ENCODE measurements at regions not wholly inside any gene's neighbourhood (a gene's known extent, or its start where the extent isn't known, plus 50 kb on each side); places are given as distances from the start of the nearest gene placed in this dataset.
"Not testable (repeated sequence)": the region's sequence is repeated elsewhere in the genome, so short reads cannot be mapped to it uniquely, and the experiment has no call there.

DNA sequence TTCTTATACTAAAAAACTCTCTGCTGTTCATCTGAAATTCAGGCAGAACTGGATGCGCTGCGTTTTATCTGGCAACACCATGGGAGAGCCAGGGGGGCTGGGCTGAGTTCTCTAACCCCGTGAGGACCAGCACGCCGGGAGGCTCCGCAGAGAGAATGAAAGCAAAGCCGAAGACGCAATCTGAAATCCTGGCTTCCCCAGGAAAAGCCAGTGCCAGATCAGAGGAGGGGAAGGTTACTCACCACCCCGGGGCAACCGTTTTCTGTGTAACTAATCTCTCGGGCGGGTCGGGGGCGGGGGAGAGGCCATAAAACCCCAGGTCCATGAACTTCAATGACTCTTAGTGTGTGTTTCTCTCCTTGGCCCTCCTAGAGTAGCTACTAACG is 99.4 kb downstream of the SHANK2 start:
- DNase-seq (ENCODE audit: low read depth, low spot score): peak; percentile 32

DNA sequence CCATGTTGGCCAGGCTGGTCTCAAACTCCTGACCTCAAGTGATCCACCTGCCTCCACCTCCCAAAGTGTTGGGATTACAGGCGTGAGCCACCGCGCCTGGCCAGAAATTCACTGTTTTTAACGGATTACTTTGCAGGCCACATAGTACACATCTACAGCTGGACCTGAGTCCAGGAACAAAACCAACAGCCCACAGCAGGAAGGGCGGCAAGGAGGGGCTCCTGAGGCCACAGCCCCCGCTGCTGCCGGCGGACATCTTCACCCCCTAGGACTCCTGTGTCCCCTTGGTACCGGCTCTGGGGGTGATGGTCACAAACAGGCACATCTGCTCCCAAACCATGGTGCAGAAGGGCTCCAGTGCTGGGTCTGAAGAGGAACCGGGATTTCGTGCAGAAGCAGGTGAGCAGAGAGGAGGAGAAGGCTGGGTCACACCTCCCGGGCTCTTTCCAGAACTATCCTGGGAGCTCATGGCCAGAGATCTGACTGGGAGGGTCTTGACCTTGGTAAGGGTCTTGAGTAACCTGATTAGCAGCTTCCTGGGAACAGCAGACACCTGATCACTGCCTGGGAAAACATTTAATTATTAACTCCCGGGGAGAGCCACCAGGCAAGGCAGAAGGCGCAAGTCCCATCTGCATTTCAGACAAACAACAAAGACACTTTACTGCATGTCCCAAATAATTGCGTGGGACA is 99.9 kb downstream of the SHANK2 start:
- not testable (repeated sequence) for DNase-seq (ENCODE audit: low read depth, low spot score)

DNA sequence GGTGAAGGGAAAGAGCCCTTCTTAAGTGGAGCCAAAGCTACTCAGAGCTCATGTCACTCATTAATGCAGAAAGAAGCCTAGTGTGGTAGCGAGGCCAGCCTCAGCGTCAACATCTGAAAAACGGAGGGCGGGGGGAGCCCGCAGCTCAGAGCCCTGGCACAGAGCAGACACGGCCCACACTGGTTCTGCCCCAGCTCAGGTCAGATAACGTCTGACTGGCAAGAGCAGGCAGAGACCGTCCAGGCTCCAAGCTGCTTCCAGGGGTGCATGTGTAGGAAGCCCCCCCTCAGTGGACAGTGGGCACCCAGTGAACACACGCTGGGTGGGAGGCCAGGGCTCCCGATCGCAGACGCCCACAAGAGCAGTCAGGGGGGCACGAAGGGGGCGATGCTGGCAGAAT is 100.8 kb downstream of the SHANK2 start:
- no peak for DNase-seq (ENCODE audit: low read depth, low spot score)

DNA sequence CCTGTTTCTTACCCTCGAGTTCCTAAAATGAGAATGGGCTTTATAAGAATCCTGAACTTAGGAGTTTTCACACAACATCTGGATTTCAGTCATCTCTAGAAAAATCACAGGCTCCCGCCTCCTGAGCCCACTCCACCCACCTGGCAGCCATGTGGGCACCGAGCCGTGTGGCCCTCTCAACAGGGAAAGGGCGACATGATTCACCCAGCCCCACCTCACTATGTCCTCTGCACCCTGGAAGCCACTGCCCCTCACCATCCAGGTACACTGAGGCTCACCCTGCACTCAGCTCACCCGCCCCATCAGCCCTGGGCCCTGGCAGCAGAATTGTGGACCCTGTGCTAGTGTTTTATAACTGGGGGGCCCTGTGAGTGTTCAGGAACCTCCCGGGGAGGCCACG is 101.5 kb downstream of the SHANK2 start:
- no peak for DNase-seq (ENCODE audit: low read depth, low spot score)

DNA sequence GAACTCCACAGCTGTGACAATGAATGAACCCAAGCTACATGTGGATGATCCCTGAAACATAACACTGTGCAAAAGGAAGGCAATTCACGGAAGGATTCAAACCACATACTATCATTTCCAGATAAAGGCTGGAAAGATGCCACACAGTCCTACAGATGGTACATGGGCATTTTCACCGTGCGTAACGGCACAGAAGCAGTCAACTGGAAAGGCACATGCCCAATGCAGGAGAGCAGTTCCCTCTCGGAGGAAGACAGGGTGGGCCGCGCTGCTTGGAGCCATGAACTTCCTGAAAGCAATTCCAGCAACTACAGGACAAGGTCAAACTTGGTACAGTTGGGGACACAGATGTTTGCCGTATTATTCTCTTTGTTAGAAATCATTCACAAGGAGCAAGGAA is 103.7 kb downstream of the SHANK2 start:
- DNase-seq (ENCODE audit: low read depth, low spot score): no peak

DNA sequence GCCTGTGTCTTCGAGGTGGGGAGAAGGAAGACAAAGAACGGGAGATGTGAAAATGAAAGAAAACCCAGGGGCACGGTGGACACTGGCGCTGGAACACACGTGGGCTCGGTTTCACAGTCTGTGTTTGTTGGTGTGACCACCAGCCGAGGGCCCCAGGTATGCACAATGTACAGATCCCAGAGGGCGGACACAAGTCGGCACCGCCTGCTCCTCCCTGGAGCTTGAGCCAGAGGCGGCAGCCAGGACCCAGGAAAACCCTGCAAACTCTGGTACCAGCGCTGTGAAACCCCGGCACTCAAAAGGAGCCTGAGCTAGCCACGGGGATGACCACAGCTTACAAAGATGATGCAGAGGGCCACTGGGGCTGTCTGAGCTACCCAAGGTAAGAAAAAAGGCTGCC is 105.0 kb downstream of the SHANK2 start:
- no peak for DNase-seq (ENCODE audit: low read depth, low spot score)

DNA sequence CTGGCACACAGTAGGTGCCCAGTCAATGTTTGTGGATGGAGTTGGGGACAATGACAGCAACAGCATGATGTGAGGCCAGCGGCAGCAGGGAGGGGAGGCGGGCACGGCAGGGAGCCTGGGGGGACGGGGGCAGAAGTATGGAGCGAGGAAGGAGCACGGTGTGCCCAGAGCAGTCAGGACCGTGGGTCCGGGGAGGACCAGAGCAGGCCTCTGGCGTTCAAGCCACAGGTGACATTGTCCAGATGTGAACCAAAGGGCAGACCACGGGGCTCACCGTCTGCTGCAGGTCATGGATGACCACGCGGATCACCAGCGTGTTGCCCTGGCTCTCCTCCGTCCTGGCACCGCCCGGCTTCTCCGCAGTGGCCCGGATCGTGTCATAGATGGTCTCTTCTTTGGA is 105.5 kb downstream of the SHANK2 start:
- no peak for DNase-seq (ENCODE audit: low read depth, low spot score)

DNA sequence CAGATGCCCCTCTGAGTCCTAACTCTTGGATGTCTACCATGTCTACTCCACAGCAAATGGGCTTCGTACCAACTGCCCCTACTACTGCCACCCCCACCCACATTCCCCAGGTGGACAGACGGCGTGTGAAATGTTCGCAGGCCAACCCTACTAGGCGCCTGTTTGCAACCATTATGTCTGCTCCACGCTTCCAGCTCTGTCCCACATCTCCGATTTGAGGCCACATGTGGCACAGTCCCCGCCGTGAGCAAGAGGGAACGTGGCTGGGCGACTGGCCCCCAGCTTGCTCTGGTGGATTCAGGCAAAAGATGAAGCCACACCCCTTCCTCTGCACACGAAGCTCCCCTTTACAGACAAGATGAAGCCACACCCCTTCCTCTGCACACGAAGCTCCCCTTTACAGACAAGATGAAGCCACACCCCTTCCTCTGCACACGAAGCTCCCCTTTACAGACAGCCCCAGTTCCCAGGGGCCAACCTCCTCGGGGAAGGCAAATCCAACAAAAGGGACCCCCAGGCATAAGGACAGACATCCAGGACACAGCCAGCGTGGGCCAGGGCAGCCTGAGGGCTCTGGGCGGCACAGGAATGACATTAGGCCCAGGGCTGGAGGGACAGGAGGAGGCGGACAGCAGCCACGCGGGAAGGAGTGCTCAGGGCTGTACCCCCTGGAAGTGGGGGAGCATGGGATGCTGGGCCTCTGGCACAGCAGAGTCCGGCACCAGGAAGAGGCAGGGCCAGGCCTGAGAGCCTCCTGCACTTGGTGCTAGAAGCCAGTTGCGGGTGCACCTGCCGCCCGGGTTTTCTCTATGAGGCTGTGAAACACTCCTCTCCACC is 106.2 kb downstream of the SHANK2 start:
- no peak for DNase-seq (ENCODE audit: low read depth, low spot score)

DNA sequence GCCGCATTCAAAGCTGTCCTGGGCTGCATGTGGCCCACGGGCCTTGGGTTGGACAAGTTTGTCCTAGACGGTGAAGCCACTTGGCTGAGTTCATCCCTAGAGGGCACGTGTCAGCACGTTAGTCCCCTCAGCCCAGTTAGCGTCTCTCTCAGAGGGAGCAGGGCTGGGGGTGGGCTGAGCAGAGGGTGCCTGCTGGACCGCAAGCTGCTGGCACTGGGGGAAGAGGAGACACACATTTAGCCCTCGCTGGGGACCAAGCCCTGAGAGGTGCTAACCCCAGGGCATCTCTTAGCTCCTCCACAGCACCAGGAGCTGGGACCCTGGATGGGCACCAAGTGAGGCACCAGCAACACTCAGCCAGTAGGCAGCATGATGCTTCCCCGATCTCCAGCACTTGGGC is 107.0 kb downstream of the SHANK2 start:
- DNase-seq (ENCODE audit: low read depth, low spot score): no peak

DNA sequence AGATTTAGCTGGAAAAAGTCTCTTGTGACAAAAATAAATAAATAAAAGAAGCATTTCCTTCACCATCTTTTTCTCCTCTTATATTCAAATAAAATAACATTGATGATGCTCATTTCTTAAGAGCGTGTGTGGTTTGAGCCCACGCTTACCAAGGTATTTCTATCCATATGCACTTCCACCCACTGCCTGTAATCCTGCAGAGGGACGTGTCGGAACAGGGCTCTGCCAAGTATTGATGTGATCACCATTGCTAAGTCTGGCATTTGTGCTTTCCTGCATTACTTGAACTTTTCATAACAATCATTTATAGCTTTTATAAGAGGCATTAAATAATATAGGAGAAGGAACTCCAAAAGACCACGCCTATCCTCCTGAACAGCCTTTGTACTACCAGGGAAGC is 107.6 kb downstream of the SHANK2 start:
- no peak for DNase-seq (ENCODE audit: low read depth, low spot score)

DNA sequence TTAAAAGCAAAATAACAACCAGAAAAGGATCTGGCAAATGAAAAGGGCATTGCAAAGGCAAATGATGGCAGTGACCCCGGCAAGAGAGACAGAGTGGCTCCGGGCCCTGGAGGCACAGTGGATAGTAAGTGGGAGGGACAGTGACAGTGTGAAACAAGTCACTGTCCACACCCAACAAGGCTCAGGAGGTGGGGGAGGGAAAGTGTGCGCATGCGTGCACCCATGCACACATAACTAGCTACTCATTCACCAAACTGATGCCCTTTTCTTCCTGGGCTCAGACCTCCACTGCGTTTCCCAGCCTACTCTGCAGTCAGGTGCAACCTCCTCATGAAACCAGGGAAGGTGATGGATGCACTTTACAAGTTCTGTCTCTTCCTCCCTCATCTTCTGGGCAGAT is 108.4 kb downstream of the SHANK2 start:
- no peak for DNase-seq (ENCODE audit: low read depth, low spot score)

DNA sequence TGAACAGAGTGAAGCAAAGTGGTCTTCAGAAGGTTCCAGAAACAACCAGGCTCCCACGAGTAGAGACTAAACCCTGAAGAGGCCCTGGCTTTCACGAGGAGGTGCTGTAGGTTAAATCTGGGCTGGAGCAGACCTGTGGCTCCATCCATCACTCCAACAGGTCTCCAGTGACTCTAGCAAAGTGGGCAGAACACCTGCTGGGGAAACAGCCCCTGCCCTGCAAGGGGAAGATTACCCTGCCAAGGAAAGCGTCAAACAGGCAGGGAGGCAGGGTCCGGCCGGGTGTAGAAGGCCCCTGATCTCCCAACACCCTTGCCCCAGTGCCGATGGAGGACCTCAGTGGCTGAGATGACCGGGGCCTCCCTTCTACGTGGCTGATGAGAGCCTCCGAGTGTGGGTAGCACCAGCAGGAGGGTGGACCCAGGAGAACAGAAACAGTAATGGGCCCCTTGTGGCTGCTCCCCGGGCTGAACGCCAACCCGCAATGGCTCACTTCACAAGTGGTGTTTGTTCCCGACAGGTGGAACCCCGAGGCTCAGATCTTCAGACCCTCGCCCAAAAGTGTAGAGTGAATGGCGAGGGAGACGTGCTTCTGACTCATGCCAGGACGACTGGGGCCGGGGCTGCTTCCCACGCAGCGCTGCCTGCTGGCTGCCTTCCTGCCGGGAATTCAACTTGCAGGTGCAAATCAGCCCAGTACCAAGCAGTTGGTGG is 112.0 kb downstream of the SHANK2 start:
- DNase-seq (ENCODE audit: low read depth, low spot score): no peak

DNA sequence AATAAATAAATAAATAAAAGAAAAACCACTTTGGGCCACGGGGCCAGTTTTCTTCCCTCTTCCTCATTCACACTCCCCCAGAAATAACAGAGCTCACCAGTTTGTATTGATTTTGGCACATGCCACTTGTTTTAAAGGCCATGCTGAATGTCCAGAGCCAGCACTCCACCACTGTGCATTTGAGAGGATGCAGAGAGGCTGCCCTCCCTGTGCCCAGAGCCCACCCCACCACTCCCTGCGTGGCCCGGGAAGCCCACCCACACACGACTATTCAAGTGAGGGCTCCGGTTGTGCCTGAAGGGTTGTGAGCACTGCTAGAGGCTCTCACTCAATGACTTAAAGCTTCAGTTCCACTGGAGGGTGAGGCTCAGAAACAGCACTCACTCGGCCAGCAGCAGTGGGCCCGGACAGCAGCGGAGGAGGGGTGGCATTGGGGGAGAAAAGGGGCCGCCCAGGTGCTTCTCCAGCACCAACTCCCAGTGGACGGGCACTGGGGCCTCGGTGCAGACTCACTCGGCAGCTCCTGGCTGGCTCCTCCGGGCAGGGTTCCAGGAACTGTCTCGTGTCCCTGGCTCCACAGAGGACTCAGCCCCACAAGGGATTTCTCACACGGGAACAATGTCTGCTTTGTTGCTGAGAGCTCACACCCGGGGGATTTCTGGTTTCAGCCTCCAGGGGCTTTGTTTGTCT is 112.7 kb downstream of the SHANK2 start:
- peak; percentile 70 for DNase-seq (ENCODE audit: low read depth, low spot score)

DNA sequence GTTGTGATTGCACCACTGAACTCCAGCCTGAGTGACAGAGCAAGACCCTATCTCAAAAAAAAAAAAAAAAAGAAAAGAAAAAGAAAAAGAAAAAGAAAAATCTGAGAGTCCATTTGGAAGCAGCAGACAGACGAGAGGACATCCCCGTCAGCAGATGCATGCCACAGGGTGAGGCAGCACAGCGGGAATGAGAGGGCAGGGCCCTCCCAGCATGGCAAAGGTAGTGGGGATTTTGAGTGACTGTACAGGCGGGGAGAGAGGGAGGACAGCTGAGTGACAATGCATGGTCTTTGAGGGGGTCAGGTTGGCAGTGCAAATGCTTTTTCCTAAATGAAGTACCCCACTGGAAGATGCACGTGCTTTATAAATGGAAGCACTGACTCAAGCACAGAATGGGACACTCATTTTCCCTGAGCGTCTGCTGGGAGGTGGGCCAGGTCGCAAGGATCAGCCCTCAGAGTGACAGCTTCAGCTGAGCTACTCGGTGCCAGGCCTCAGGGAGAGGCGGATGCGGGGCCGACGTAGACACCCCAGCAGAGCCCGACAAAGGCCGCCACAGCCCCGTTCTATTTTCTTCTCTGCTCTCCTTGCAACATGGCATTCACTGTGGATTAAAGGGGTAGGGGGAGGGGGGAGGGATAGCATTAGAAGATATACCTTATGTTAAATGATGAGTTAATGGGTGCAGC is 113.5 kb downstream of the SHANK2 start:
- no peak for DNase-seq (ENCODE audit: low read depth, low spot score)

DNA sequence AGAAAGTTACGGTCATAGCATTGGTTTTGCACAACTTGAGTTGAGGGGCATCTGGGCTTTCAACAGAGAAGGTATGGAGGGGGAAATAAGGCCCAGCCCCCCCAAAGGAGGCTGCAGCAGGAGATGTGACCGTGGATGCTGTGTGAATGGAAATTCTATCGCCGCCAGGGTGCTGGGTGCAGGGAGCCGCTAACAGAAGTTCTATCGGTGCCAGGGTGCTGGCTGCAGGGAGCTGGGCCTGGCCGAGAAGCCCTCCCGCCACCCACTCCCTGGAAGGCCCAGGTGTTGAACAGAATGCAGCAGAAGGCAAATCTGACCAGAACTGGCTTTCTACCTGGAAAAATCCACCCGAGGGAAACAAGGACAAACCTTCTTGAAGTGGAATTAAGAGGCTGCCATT is 115.0 kb downstream of the SHANK2 start:
- DNase-seq (ENCODE audit: low read depth, low spot score): no peak

DNA sequence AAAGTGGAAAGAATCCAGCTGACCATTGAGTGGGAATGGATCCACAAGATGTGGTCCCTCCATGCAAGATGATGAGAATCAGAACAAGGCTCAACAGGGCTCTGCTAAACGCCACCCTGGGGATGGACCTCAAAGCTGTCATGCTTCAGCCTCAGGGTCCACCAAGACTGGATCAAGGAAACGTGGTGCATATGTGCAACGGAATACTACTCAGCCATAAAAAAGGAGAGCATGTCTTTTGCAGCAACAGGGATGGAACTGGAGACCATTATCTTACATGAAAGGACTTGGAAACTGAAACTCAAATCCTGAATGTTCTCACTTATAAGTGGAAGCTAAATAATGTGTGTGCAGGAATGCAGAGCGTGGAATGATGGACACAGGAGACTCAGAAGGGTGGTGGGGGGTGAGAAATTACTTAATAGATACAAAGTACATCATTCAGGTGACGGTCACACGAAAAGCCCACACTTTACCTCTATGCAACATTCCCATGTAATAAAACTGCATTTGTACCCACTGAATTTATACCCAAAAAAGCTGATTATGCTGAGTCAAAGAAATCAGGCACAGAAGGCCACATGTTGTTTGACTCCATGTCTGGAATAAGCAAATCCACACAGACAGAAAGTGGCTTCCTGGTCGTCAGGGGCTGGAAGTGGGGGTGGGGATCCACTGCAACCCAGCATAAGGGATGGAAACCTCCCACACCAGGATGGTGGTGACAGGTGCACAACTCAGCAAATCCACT is 116.1 kb downstream of the SHANK2 start:
- no peak for DNase-seq (ENCODE audit: low read depth, low spot score)

DNA sequence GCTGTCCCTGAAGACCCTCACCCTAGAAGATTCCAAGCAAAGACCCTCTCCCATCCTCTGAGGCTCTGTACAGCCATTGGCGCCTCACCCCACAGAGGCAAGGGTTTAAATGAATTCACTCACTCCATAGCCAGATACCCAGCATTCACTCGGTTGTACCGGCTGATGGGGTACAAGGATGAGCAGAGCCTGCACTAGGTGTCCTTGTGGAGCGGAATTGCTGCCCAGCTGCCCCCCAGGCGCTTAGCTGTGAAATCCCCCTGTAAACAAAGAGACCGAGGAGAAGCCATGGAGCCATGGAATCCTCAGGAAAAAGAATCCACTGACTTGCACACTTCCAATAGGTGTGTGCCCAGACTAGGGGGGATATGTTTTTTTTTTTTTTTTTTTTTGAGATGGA is 117.3 kb downstream of the SHANK2 start:
- no peak for DNase-seq (ENCODE audit: low read depth, low spot score)

DNA sequence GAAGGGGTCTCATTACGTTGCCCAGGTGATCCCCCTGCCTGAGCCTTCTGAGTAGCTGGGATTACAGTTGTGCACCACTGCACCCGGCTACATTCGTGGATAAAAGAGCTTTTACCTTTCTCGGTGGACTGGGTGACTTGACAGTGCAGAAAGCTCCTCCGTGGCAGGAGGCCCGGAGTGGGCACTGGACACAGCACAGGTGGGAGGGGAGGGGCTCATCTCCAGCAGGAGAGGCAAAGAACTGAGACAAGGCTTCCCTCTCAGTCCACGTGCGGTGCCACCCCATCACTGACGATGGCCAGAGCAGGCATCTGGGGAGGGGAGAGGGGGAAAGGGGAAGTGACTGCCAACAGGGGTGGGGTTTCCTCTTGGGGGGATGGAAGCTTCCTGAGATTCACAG is 118.4 kb downstream of the SHANK2 start:
- no peak for DNase-seq (ENCODE audit: low read depth, low spot score)

DNA sequence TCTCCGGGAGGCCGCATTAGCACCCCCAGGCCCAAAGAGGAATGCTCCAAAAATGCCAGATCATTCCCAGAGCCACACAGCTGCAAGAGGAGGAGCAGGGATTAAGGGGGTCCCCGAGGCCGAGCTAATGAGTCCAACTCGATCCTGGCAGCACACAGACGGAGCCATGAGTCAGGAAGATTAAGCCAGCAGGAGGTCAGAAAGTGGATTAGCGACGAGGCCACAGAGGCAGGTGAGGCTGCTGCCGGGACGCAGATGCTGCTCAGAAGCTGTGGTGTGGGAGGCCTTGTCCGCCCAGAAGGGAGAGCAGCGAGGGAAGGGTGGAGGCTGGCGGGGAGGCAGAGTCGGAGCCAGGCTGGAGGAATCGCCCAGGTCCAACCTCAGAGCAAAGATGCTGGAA is 120.5 kb downstream of the SHANK2 start:
- DNase-seq (ENCODE audit: low read depth, low spot score): peak; percentile 25

DNA sequence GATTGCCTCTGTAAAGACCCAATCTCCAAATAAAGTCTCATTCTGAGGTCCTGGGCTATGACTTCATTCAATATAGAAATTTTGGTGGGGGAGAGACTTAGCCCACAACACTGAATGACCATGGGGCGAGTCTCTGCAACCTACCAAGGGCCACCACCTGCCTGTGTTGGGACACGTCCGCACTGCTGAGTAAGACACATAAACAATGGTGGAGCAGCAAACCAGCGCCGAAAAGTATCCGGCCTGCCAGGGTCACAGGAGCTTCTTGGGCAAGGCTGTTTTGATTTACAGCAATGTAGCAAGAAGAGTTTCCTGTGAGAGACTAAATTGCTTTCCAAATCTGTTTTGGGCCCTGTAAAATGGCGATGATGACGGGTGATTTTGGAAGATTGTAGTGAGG is 122.3 kb downstream of the SHANK2 start:
- no peak for DNase-seq (ENCODE audit: low read depth, low spot score)

DNA sequence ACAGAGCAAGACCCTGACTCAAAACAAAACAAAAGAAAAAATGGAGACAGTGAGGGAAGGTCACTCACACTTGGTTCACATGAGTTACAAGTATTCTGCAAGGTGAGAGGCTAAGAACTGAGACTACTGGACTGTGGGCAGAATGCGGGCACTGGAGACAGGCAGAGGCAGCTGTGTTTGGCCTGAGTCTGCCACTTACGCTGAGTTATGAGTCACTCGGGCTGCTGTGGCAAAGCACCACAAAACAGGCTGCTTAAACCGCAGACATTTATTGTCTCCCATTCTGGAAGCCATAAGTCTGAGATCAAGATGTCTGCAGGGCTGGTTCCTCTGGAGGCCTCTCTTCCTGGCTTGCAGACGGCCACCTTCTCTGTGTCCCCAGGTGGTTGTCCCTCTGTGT is 122.8 kb downstream of the SHANK2 start:
- peak; percentile 71 for DNase-seq (ENCODE audit: low read depth, low spot score)

Data from astrocyte of the hippocampus (primary cell).